IPS-18a (cell line): ENCODE measurements at regions not wholly inside any gene's neighbourhood (a gene's known extent, or its start where the extent isn't known, plus 50 kb on each side); places are given as distances from the start of the nearest gene placed in this dataset.
"Not testable (repeated sequence)": the region's sequence is repeated elsewhere in the genome, so short reads cannot be mapped to it uniquely, and the experiment has no call there.

Experiments used
- H3K27ac ChIP-seq: one replicate; pipeline ENCODE4 v1.5.1; 2013; ENCODE audit warnings: low read length
- H3K27me3 ChIP-seq: one replicate; pipeline ENCODE4 v1.6.1; 2013; ENCODE audit warnings: mild to moderate bottlenecking, low read length; ENCODE audit not compliant: control insufficient read depth, insufficient read depth
- H3K36me3 ChIP-seq: one replicate; pipeline ENCODE4 v1.6.1; 2013; ENCODE audit warnings: low read depth, low read length; ENCODE audit not compliant: control insufficient read depth
- H3K4me1 ChIP-seq: one replicate; pipeline ENCODE4 v1.6.1; 2013; ENCODE audit warnings: low read depth, low read length; ENCODE audit not compliant: control insufficient read depth
- H3K4me3 ChIP-seq: one replicate; pipeline ENCODE4 v1.5.1; 2013; ENCODE audit warnings: low read length
- H3K9ac ChIP-seq: one replicate; pipeline ENCODE4 v1.6.1; 2013; ENCODE audit warnings: mild to moderate bottlenecking, low read length, moderate library complexity
- H3K9me3 ChIP-seq: one replicate; pipeline ENCODE4 v1.6.1; 2013; ENCODE audit warnings: low read depth, low read length; ENCODE audit not compliant: control insufficient read depth

DNA sequence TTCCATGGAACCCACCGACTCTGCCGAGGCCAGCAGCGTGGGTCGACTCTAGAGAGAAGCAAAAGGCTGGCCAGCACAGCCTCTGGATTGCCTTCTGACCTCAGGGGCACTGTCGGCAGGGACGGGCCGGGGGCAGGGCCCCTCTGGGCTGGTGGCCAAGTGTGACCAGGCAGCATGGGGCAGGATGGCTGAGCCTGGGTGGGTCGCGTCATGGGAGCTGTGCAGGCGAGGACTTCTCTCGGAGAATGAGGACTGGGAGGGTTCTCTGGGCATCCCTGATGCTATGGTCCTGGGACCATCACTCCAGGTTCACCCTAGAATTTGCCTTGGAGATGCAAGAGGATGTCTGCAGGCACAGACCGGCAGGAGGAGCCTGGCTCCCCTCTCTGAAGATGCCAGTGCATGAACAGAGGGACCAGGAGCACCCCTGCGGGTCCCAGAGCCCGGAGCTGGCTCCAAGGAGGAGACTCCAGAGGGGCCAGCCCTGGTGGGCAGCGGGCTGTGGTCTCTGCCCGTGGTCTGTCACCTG is 289.2 kb downstream of the NDUFA10 start:
- Histone ChIP-seq H3K4me3 (no peak overlapping the region), H3K27ac (no peak overlapping the region), H3K9me3 (no peaks in the 10 kb centered on the region), H3K36me3 (no peaks in the 10 kb centered on the region), H3K9ac (no peak overlapping the region), H3K27me3 (no peaks in the 10 kb centered on the region), H3K4me1 (peaks cover 3% of the 10 kb centered on the region)

DNA sequence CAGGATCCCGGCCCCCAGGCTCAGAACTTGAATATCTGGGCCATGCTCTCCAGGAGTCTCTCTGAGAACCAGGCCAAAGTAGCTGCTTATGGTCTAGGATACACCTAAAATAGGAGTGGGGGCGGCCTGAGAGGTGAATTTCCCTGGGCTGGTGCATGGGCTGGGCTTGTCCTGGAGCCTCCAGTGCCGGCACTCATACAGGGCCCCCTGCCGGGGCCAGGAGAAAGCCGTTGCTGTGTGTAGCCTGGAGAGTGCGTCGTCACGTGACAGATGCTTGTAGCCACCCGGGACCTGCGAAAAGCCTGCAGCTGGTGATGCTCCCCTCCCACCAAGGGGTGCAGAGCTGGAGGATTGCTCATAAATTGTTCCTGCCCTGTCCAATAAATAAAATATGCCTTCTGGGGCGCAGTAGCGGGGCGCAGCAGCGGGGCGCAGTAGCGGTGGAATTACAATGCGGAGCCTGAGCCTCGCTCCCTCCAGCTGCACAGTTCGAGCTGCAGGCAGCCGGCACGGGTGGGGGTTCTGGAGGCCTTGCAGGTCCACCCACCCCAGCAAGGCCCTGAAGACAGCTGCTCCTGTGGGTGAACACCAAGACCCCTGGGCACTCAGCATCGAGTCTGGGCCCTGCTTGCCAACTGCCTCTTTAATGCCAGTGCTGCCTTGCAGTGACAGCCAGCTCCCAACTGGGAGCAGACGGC is 289.9 kb downstream of the NDUFA10 start:
- Histone ChIP-seq H3K9me3 (no peaks in the 10 kb centered on the region), H3K27me3 (no peaks in the 10 kb centered on the region), H3K4me1 (peaks cover 3% of the 10 kb centered on the region), H3K9ac (no peak overlapping the region), H3K27ac (no peak overlapping the region), H3K36me3 (no peaks in the 10 kb centered on the region), H3K4me3 (no peak overlapping the region)

DNA sequence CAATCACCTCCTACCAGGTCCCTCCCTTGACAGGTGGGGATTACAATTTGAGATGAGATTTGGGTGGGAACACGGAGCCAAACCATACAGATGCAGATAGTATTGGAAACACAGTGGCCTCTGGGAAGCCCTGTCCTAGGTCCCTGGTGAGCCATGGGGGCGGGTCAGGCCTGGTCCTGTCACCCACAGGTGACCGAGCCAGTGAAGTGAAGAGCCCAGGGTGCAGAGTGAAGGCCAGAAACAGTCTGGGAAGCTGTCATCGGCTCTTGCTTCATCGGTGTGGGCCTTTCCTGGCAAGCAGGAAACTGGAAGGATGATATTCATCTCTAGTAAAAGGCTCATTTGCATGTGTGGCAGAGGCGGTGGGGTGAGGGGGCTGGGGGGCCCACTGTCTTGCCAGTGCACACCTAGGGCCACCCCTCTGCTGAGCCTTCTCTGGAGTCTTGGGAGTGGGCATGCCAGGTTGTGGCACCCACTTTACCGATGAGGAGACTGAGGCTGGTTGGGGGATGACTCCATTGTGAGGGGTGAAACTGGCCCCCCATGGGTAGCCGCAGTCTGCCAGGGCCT is 290.6 kb downstream of the NDUFA10 start:
- Histone ChIP-seq H3K4me1 (peaks cover 3% of the 10 kb centered on the region), H3K9me3 (no peaks in the 10 kb centered on the region), H3K27me3 (no peaks in the 10 kb centered on the region), H3K36me3 (no peaks in the 10 kb centered on the region), H3K27ac (no peak overlapping the region), H3K9ac (no peak overlapping the region), H3K4me3 (no peak overlapping the region)

DNA sequence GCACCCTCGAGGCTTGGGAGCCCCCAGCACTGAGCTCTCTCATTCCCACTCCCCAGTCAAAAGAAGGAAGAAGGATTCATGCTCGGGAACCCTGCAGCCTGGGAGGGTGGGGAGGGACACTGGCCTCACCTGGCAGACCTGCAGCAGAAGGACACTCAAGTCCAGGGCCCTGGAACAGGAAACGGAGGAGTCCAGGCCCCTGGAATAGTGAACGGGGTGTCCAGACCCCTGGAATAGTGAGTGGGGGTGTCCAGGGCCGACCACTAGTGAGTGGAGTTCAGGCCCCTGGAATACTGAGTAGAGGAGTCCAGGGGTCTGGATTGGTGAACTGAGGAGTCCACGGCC is 292.5 kb downstream of the NDUFA10 start:
- Histone ChIP-seq H3K9me3 (no peaks in the 10 kb centered on the region), H3K27ac (no peak overlapping the region), H3K4me3 (no peak overlapping the region)

DNA sequence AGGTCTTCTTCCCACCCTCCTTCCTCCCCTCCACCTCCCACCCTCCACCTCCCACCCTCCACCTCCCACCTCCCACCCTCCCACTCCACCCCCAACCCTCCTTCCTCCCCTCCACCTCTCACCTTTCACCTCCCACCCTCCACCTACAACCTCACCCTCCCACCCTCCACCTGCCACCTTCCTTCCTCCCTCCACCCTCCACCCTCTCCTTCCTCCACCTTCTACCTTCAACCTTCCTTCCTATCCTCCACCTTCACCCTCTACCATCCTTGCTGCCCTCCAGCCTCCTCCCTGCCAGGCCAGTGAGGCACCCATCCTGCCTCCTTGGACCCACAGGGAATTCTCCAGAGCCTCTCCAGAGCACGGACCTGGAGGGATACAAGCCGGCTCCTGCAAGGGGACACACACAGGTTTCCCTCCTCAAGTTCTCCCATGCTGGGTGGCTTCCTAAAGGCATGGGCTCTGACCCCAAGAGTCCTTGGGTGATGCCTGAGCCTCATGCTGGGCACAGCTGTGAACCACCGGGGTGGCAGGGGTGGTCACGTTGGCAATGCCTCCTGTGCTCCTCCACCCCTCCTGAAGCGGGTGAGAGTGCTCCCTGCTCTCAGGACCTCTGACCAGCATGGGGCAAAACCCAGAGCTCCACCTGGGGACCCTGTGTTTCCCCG is 293.0 kb downstream of the NDUFA10 start:
- Histone ChIP-seq H3K9me3 (no peaks in the 10 kb centered on the region), H3K27me3 (no peaks in the 10 kb centered on the region), H3K36me3 (no peaks in the 10 kb centered on the region), H3K27ac (no peak overlapping the region), H3K4me3 (no peak overlapping the region), H3K4me1 (peaks cover 3% of the 10 kb centered on the region), H3K9ac (no peak overlapping the region)

More for the DNA sequence above, 292.5 kb downstream of the NDUFA10 start:
- Histone ChIP-seq H3K9ac (no peak overlapping the region), H3K27me3 (no peaks in the 10 kb centered on the region), H3K36me3 (no peaks in the 10 kb centered on the region), H3K4me1 (peaks cover 3% of the 10 kb centered on the region)

DNA sequence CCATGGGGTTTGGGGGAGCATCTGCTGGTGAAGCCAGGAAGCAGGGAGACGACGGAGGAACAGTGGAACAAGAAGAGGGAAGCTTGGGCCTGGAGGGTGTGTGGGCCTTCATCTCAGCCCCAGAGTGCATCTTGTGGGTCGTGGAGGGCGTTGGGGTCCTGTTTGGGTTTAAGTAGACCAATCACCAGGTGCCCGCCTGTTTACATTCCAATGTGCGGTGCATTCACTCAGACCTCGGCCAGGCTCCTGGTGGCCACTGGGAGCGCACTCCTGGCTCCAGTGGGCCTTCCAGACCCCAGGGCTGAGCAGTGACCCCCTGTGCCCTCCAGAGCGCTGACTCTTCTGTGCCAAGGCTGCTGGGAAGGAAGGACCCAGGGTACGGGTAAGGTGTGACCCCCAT is 293.7 kb downstream of the NDUFA10 start:
- no peaks in the 10 kb centered on the region for H3K9me3 ChIP-seq
- H3K4me1 ChIP-seq: peaks cover 3% of the 10 kb centered on the region
- no peaks in the 10 kb centered on the region for H3K36me3 ChIP-seq
- H3K4me3 ChIP-seq: no peak overlapping the region
- no peak overlapping the region for H3K9ac ChIP-seq
- H3K27me3 ChIP-seq: no peaks in the 10 kb centered on the region
- no peak overlapping the region for H3K27ac ChIP-seq

DNA sequence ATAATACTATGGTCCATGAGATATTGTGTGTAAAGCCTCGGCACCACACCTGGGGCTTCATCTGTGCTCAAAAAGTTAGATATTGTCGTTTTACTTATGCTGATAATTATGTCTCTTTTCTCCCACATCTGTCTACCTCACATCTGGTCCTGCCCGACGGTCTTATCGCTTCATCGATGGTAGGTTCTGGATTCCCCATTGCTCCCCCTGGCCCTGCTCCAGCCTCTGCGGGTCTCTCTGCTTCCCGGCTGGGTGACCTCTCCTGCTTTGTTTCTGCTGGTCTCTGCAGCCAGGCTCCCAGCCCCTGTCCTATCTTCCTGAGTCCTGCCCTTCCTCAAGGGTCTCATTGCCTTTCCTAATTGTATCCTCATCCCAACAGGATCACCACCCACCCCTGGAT is 294.2 kb downstream of the NDUFA10 start:
- H3K36me3 ChIP-seq: no peaks in the 10 kb centered on the region
- H3K4me3 ChIP-seq: no peak overlapping the region
- no peaks in the 10 kb centered on the region for H3K27me3 ChIP-seq
- H3K4me1 ChIP-seq: peaks cover 3% of the 10 kb centered on the region
- H3K9me3 ChIP-seq: no peaks in the 10 kb centered on the region
- H3K27ac ChIP-seq: no peak overlapping the region
- H3K9ac ChIP-seq: no peak overlapping the region

DNA sequence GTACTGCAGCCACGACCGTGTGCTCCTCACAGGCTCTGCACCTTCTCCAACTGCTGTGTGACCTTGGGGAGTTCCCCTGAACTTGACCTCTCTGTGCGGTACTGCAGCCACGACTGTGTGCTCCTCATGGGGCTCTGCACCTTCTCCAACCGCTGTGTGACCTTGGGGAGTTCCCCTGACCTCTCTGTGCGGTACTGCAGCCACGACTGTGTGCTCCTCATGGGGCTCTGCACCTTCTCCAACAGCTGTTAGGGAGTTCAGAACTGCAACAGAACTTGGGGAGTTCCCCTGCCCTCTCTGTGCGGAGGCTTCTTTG is 294.6 kb downstream of the NDUFA10 start:
- not testable (repeated sequence) for H3K27ac ChIP-seq

DNA sequence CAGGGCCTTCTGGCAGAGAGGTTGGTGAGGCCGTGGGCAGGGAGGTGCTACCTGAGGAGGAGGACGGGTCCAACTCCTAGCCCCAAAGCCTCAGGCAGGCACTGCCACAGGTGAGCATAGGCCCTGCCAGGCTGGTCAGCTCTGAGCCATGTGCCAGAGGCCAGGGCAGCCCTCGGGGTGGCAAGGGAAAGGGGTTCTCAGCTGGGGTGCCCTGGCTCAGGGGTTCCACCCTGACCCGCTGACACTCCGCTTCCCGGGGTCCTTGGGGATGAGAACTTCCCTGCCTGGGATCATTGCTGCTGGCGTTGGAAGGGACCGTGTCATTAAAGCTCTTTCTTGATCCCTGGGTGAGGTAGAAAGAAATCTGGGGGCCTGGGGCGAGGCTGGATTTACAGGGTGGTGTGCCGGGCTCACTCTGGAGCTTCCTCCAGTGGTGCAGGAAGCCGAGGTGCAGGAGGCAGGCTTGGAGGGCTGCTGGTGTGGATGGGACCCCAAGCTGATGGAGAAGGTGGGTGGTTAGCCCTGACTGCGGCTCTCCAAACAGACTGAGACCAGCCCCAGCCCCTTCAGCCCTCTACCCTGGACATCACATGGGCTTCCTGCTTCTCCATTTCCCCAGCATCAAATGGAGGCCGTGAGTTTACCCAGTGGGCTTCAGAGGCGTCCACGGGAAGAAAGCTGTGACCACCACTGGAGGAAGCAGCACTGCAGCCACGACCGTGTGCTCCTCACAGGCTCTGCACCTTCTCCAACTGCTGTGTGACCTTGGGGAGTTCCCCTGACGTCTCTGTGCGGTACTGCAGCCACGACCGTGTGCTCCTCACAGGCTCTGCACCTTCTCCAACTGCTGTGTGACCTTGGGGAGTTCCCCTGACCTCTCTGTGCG is 295.2 kb downstream of the NDUFA10 start:
- Histone ChIP-seq H3K27me3 (no peaks in the 10 kb centered on the region), H3K4me3 (no peak overlapping the region), H3K4me1 (peaks cover 2% of the 10 kb centered on the region), H3K9me3 (no peaks in the 10 kb centered on the region), H3K36me3 (no peaks in the 10 kb centered on the region), H3K27ac (no peak overlapping the region), H3K9ac (no peak overlapping the region)

More for the DNA sequence above, 294.6 kb downstream of the NDUFA10 start:
- not testable (repeated sequence) for H3K27me3 ChIP-seq, H3K4me3 ChIP-seq, H3K9me3 ChIP-seq, H3K36me3 ChIP-seq, H3K4me1 ChIP-seq, H3K9ac ChIP-seq

DNA sequence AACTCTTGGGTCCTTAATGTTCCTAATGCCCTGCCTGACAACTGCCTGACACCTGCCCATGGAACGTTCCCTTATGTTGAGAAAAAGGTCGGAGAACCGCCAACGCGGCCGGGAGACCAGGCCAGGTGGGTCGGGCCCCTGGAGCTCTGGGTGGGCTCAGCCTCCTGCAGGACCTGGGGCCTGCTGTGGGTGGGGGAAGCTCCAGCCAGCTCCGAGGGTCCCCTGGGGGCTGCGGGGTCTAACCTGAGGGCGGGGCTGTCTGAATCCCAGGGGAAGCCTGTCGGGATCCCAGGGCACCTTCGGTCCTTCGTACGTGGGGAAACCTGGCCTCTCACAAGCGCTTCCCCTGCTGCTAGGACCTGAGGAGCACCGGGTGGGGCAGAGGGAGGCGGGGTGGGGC is 296.0 kb downstream of the NDUFA10 start:
- no peak overlapping the region for H3K4me3 ChIP-seq
- H3K36me3 ChIP-seq: no peaks in the 10 kb centered on the region
- H3K9me3 ChIP-seq: no peaks in the 10 kb centered on the region
- H3K27me3 ChIP-seq: no peaks in the 10 kb centered on the region
- no peak overlapping the region for H3K9ac ChIP-seq
- H3K4me1 ChIP-seq: no peaks in the 10 kb centered on the region
- H3K27ac ChIP-seq: no peak overlapping the region

DNA sequence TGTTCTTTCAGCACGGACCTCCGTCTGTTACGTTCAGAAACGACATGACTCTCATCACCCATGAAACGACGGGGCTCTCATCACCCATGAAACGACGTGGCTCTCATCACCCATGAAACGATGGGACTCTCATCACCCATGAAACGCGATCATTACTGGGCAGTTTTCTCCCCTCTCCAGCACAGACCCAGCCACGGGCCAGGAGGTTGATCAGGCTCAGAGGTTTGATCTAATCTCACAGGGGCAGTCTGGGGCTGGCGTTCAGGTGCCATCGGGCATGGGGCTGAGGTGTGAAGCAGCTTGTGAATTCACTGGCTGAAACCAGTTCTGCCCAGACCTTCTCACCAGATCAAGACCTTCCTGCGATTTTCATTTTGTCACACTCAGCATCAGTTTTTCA is 296.4 kb downstream of the NDUFA10 start:
- H3K27me3 ChIP-seq: no peaks in the 10 kb centered on the region
- no peaks in the 10 kb centered on the region for H3K36me3 ChIP-seq
- no peaks in the 10 kb centered on the region for H3K9me3 ChIP-seq
- no peak overlapping the region for H3K4me3 ChIP-seq
- H3K27ac ChIP-seq: no peak overlapping the region
- no peak overlapping the region for H3K9ac ChIP-seq
- no peaks in the 10 kb centered on the region for H3K4me1 ChIP-seq
